Duodenal mucosa (tissue), 2 donors: ENCODE measurements at regions not wholly inside any gene's neighbourhood (a gene's known extent, or its start where the extent isn't known, plus 50 kb on each side); places are given as distances from the start of the nearest gene placed in this dataset.
"Not testable (repeated sequence)": the region's sequence is repeated elsewhere in the genome, so short reads cannot be mapped to it uniquely, and the experiment has no call there.

Source experiments
- H3K27ac ChIP-seq: one replicate; pipeline ENCODE4 v1.7.0; 2013; ENCODE audit warnings: low read depth, low read length
- H3K27me3 ChIP-seq, 2 donors: one replicate each; pipeline ENCODE4 v1.7.0; 2013; ENCODE audit warnings: low read length in 2 of 2, control low read depth in 1 of 2; ENCODE audit not compliant: insufficient read depth in 2 of 2, control insufficient read depth in 1 of 2
- H3K36me3 ChIP-seq, 2 donors: one replicate each; pipeline ENCODE4 v1.7.0; 2013; ENCODE audit warnings: low read length in 2 of 2, control low read depth in 1 of 2; ENCODE audit not compliant: insufficient read depth in 2 of 2, control insufficient read depth in 1 of 2
- H3K4me1 ChIP-seq, 2 donors: one replicate each; pipeline ENCODE4 v1.7.0; 2013; ENCODE audit warnings: low read length in 2 of 2, control low read depth in 1 of 2; ENCODE audit not compliant: insufficient read depth in 2 of 2, control insufficient read depth in 1 of 2
- H3K4me3 ChIP-seq, 2 donors: one replicate each; pipeline ENCODE4 v1.7.0; 2013; ENCODE audit warnings: low read length in 2 of 2, low read depth in 1 of 2
- H3K9ac ChIP-seq, 2 donors: one replicate each; pipeline ENCODE4 v1.7.0; 2013; ENCODE audit warnings: low read length in 2 of 2, low read depth in 1 of 2
- H3K9me3 ChIP-seq, 2 donors: one replicate each; pipeline ENCODE4 v1.7.0; 2013; ENCODE audit warnings: low read length in 2 of 2, control low read depth in 1 of 2; ENCODE audit not compliant: control insufficient read depth in 1 of 2

- H3K27me3 ChIP-seq, result no peaks in the 10 kb centered on the region
- peaks cover 15 to 18% of the 10 kb centered on the region in 2 donors for H3K9me3 ChIP-seq
- H3K27ac ChIP-seq, result no peak overlapping the region
Measured at GRCh38 chr7:153941061-153941460, 111.1 kb upstream of the DPP6 start.

GRCh38 chr7:153942036-153942435 lies 110.2 kb upstream of the DPP6 start:
- no peak overlapping the region for H3K9ac ChIP-seq
- H3K4me3 ChIP-seq, result no peak overlapping the region
- H3K4me1 ChIP-seq, result no peaks in the 10 kb centered on the region
- no peak overlapping the region for H3K27ac ChIP-seq
- no peaks in the 10 kb centered on the region for H3K36me3 ChIP-seq
- H3K9me3 ChIP-seq, result peaks cover 15 to 24% of the 10 kb centered on the region in 2 donors
- no peaks in the 10 kb centered on the region for H3K27me3 ChIP-seq

More at GRCh38 chr7:153941061-153941460, 111.1 kb upstream of the DPP6 start:
- no peak overlapping the region for H3K4me3 ChIP-seq
- no peak overlapping the region for H3K9ac ChIP-seq
- no peaks in the 10 kb centered on the region for H3K36me3 ChIP-seq
- H3K4me1 ChIP-seq, result no peaks in the 10 kb centered on the region

- Histone ChIP-seq H3K36me3 (no peaks in the 10 kb centered on the region), H3K27ac (no peak overlapping the region), H3K9me3 (peaks cover 13 to 24% of the 10 kb centered on the region in 2 donors), H3K9ac (no peak overlapping the region), H3K4me1 (no peaks in the 10 kb centered on the region), H3K4me3 (no peak overlapping the region), H3K27me3 (no peaks in the 10 kb centered on the region)
Measured at GRCh38 chr7:153943457-153943856, 108.7 kb upstream of the DPP6 start.

GRCh38 chr7:153943861-153944260 lies 108.3 kb upstream of the DPP6 start:
- H3K36me3 ChIP-seq, result no peaks in the 10 kb centered on the region
- no peaks in the 10 kb centered on the region for H3K27me3 ChIP-seq
- H3K27ac ChIP-seq, result no peak overlapping the region
- H3K4me3 ChIP-seq, result no peak overlapping the region
- peaks cover 13 to 24% of the 10 kb centered on the region in 2 donors for H3K9me3 ChIP-seq
- no peak overlapping the region for H3K9ac ChIP-seq
- no peaks in the 10 kb centered on the region for H3K4me1 ChIP-seq

GRCh38 chr7:153948060-153948459 lies 104.1 kb upstream of the DPP6 start:
- no peak overlapping the region for H3K4me3 ChIP-seq
- H3K9ac ChIP-seq, result no peak overlapping the region
- no peaks in the 10 kb centered on the region for H3K27me3 ChIP-seq
- H3K36me3 ChIP-seq, result no peaks in the 10 kb centered on the region
- H3K4me1 ChIP-seq, result no peaks in the 10 kb centered on the region
- no peak overlapping the region for H3K27ac ChIP-seq
- H3K9me3 ChIP-seq, result peaks cover 20 to 23% of the 10 kb centered on the region in 2 donors

- Histone ChIP-seq H3K27ac (no peak overlapping the region), H3K4me1 (no peaks in the 10 kb centered on the region), H3K27me3 (no peaks in the 10 kb centered on the region), H3K9ac (no peak overlapping the region), H3K4me3 (no peak overlapping the region), H3K36me3 (no peaks in the 10 kb centered on the region), H3K9me3 (peaks cover 14 to 19% of the 10 kb centered on the region in 2 donors)
Measured at GRCh38 chr7:153951316-153951715, 100.9 kb upstream of the DPP6 start.

GRCh38 chr7:153954477-153954876 lies 97.7 kb upstream of the DPP6 start:
- Histone ChIP-seq H3K4me1 (no peaks in the 10 kb centered on the region), H3K36me3 (no peaks in the 10 kb centered on the region), H3K9me3 (peaks cover 7 to 16% of the 10 kb centered on the region in 2 donors), H3K9ac (no peak overlapping the region), H3K4me3 (no peak overlapping the region), H3K27me3 (no peaks in the 10 kb centered on the region), H3K27ac (no peak overlapping the region)

- H3K36me3 ChIP-seq, H3K4me3 ChIP-seq, H3K4me1 ChIP-seq, H3K27ac ChIP-seq, H3K27me3 ChIP-seq, H3K9ac ChIP-seq, H3K9me3 ChIP-seq: not testable (repeated sequence)
Measured at GRCh38 chr7:153957677-153958076, 94.5 kb upstream of the DPP6 start.

- H3K36me3 ChIP-seq, H3K9ac ChIP-seq, H3K27ac ChIP-seq, H3K4me1 ChIP-seq, H3K4me3 ChIP-seq, H3K27me3 ChIP-seq, H3K9me3 ChIP-seq: not testable (repeated sequence)
Measured at GRCh38 chr7:153958381-153958780, 93.8 kb upstream of the DPP6 start.

- H3K27me3 ChIP-seq, H3K9ac ChIP-seq, H3K9me3 ChIP-seq, H3K27ac ChIP-seq, H3K4me3 ChIP-seq, H3K36me3 ChIP-seq, H3K4me1 ChIP-seq: not testable (repeated sequence)
Measured at GRCh38 chr7:153958789-153959188, 93.4 kb upstream of the DPP6 start.

GRCh38 chr7:153964481-153965112 lies 87.6 kb upstream of the DPP6 start:
- not testable (repeated sequence) for H3K27ac ChIP-seq, H3K4me1 ChIP-seq, H3K4me3 ChIP-seq, H3K9ac ChIP-seq, H3K27me3 ChIP-seq, H3K36me3 ChIP-seq, H3K9me3 ChIP-seq
